ENCODE measurements at regions not wholly inside any gene's neighbourhood (a gene's known extent, or its start where the extent isn't known, plus 50 kb on each side); places are given as distances from the start of the nearest gene placed in this dataset.

DNA sequence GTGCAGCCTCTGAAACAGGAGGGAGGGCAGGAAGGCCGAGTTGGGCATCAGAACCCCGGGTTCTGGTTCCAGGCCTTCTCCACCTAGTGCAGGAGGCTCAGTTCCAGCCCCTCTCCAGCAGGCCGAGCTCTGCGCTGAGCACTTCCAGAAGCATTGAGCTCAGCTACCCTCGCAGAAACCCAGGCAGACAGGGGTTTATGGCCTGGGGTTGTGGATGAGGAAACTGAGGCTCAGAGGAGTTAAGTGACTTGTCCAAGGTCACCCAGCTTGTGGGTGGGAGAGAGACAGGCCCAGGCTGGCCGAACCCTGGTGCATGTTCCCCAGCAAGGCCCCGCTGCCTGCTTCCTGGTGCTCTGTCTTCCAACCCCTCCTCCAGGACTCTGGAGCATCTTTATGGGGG is 348.9 kb downstream of the PTPRU start:
- Mint-ChIP-seq H3K27me3 (ENCODE audit: low read depth) (peaks cover 15% of the 10 kb centered on the region), H3K4me3 (ENCODE audit: unreplicated experiment) (no peak overlapping the region), H3K9me3 (ENCODE audit: low read depth) (peaks cover 8% of the 10 kb centered on the region), H3K36me3 (ENCODE audit: low read depth) (no peaks in the 10 kb centered on the region), H3K4me1 (ENCODE audit: low read depth) (no peaks in the 10 kb centered on the region), H3K27ac (ENCODE audit: unreplicated experiment) (no peak overlapping the region)
- DNase-seq (ENCODE audit: low spot score), result no peak
- TF ChIP-seq, protein P1, sequence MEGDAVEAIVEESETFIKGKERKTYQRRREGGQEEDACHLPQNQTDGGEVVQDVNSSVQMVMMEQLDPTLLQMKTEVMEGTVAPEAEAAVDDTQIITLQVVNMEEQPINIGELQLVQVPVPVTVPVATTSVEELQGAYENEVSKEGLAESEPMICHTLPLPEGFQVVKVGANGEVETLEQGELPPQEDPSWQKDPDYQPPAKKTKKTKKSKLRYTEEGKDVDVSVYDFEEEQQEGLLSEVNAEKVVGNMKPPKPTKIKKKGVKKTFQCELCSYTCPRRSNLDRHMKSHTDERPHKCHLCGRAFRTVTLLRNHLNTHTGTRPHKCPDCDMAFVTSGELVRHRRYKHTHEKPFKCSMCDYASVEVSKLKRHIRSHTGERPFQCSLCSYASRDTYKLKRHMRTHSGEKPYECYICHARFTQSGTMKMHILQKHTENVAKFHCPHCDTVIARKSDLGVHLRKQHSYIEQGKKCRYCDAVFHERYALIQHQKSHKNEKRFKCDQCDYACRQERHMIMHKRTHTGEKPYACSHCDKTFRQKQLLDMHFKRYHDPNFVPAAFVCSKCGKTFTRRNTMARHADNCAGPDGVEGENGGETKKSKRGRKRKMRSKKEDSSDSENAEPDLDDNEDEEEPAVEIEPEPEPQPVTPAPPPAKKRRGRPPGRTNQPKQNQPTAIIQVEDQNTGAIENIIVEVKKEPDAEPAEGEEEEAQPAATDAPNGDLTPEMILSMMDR (IDR thresholded peaks at IDR 0.05), result no peak

DNA sequence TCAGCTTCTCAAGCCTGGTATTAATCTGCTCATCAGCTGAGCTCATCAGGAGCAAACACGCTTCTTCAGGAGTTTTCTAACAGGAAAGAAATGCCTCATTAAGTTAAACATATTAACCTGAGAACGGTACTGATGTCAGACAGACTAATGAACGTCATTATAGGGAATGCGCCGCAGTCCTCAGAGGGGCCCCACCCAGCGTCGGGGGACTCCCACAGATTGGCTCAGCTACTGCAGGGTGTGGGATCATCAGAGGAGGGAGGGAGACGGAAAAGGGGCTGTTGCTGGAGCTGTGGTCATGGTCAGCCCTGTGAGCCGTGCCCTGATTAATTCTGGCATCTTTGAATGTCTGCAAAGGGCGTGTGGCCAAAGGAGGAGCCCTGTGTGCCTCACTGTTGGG is 348.5 kb downstream of the PTPRU start:
- Mint-ChIP-seq H3K4me1 (ENCODE audit: low read depth) (no peaks in the 10 kb centered on the region), H3K27ac (ENCODE audit: unreplicated experiment) (no peak overlapping the region), H3K9me3 (ENCODE audit: low read depth) (peaks cover 4% of the 10 kb centered on the region), H3K36me3 (ENCODE audit: low read depth) (no peaks in the 10 kb centered on the region), H3K4me3 (ENCODE audit: unreplicated experiment) (no peak overlapping the region), H3K27me3 (ENCODE audit: low read depth) (peaks cover 15% of the 10 kb centered on the region)
- TF ChIP-seq, protein P1 (IDR thresholded peaks at IDR 0.05), result no peak
- DNase-seq (ENCODE audit: low spot score), result no peak

DNA sequence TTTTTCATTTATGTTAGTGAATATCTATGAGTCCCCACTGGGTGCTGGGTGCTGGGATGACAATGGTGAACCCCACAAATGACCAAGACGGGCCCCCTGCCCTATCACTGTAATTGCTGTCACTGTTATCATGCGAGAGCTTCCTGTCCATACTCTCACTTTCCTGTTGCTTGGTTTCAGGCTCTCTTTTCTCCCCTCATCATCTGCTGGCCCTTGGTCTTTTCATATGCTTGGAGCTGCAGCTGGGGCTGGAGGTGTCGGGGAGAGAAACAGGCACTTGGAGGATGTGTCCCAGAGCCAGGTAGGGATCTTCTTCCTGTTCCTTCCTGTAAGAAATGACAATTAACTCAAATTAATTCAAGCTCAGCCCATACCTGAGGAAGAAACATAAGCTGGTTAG is 348.0 kb downstream of the PTPRU start:
- Mint-ChIP-seq H3K4me1 (ENCODE audit: low read depth) (no peaks in the 10 kb centered on the region), H3K9me3 (ENCODE audit: low read depth) (peaks cover 2% of the 10 kb centered on the region), H3K36me3 (ENCODE audit: low read depth) (no peaks in the 10 kb centered on the region), H3K27me3 (ENCODE audit: low read depth) (peaks cover 15% of the 10 kb centered on the region), H3K27ac (ENCODE audit: unreplicated experiment) (no peak overlapping the region), H3K4me3 (ENCODE audit: unreplicated experiment) (no peak overlapping the region)
- no peak for DNase-seq (ENCODE audit: low spot score)
- TF ChIP-seq, protein P1 (IDR thresholded peaks at IDR 0.05), result no peak

DNA sequence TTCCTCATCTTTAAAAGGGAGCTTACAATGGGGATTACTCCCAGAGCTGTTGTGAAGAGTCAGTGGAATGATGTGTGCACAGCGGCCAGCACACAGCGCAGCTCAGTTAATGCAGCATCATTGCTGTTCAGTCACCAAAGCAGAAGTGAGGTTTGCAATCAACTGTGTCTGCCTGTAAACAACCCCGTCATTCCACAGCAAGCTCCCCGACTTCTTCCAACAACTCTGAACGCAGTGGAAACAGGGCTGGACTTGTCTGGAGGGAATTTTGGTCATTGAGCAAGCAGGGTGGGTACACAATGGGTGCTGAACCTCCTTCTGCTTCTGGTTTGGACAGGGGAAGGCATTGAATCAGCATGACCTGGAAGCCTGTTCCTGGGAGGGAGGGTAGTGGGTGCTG is 347.4 kb downstream of the PTPRU start:
- TF ChIP-seq, protein P1 (IDR thresholded peaks at IDR 0.05), result no peak
- no peak overlapping the region for H3K4me3 Mint-ChIP-seq (ENCODE audit: unreplicated experiment)
- DNase-seq (ENCODE audit: low spot score), result no peak
- no peak overlapping the region for H3K27ac Mint-ChIP-seq (ENCODE audit: unreplicated experiment)
- no peaks in the 10 kb centered on the region for H3K4me1 Mint-ChIP-seq (ENCODE audit: low read depth)
- H3K27me3 Mint-ChIP-seq (ENCODE audit: low read depth), result peaks cover 14% of the 10 kb centered on the region
- H3K36me3 Mint-ChIP-seq (ENCODE audit: low read depth), result no peaks in the 10 kb centered on the region
- H3K9me3 Mint-ChIP-seq (ENCODE audit: low read depth), result peaks cover 2% of the 10 kb centered on the region

DNA sequence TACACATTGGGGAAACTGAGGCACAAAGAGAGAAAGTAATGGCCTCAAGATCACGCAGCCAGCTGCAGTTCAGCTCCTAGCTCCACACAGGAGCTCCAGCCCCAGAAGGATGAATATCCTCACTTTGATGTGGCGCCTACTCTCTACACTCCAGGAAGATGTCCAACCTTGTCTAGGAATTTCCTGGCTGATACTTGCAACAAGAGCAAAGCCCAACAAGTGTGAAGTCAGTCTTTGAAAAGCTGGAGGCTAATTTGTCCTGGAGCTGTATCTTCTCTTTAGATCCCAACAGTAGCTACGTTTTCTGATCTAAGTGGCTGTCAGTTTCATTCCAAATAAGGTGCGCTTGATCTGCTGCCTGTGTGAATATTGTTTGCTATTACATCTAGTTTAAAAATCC is 344.9 kb downstream of the PTPRU start:
- no peak overlapping the region for H3K27ac Mint-ChIP-seq (ENCODE audit: unreplicated experiment)
- DNase-seq (ENCODE audit: low spot score), result no peak

More for the DNA sequence above, 344.9 kb downstream of the PTPRU start:
- Mint-ChIP-seq H3K27me3 (ENCODE audit: low read depth) (peaks cover 3% of the 10 kb centered on the region), H3K36me3 (ENCODE audit: low read depth) (no peaks in the 10 kb centered on the region), H3K4me3 (ENCODE audit: unreplicated experiment) (no peak overlapping the region), H3K4me1 (ENCODE audit: low read depth) (no peaks in the 10 kb centered on the region), H3K9me3 (ENCODE audit: low read depth) (no peaks in the 10 kb centered on the region)
- TF ChIP-seq, protein P1 (IDR thresholded peaks at IDR 0.05), result no peak
